Cardiac fibroblast (primary cell): ENCODE measurements at regions not wholly inside any gene's neighbourhood (a gene's known extent, or its start where the extent isn't known, plus 50 kb on each side); places are given as distances from the start of the nearest gene placed in this dataset.
"Not testable (repeated sequence)": the region's sequence is repeated elsewhere in the genome, so short reads cannot be mapped to it uniquely, and the experiment has no call there.

Experiments used
- DNase-seq, 2 donors: peaks; one replicate each; pipeline versions ENCODE4 v3.0.0 to v3.0.0-alpha.2; 2010; ENCODE audit warnings: low read depth in 2 of 2
- H3K4me3 ChIP-seq, 2 donors: replicated peaks in 1 of 2; 1 replicate in 1 of 2; 2 replicates in 1 of 2; pipeline ENCODE4 v1.5.1; 2011; ENCODE audit warnings: low read depth in 2 of 2, low read length in 2 of 2, mild to moderate bottlenecking in 2 of 2, moderate library complexity in 1 of 2
- CTCF ChIP-seq: IDR thresholded peaks from one replicate; pipeline ENCODE4 v1.5.1; 2011; ENCODE audit warnings: low read depth, mild to moderate bottlenecking, low read length, inconsistent platforms

- no peak overlapping the region for H3K4me3 ChIP-seq
- DNase-seq = no peak
- no peak for TF ChIP-seq CTCF
These were observed 430.7 kb downstream of the HS3ST3B1 start for GRCh38 chr17:14731591-14731990.

GRCh38 chr17:14730821-14731220 lies 429.9 kb downstream of the HS3ST3B1 start:
- TF ChIP-seq CTCF = no peak
- H3K4me3 ChIP-seq = no peak overlapping the region
- DNase-seq = no peak

GRCh38 chr17:14725729-14726128 lies 424.8 kb downstream of the HS3ST3B1 start:
- TF ChIP-seq CTCF = no peak
- DNase-seq = no peak
- no peak overlapping the region for H3K4me3 ChIP-seq

GRCh38 chr17:14724770-14725169 lies 423.9 kb downstream of the HS3ST3B1 start:
- no peak for TF ChIP-seq CTCF
- no peak overlapping the region for H3K4me3 ChIP-seq
- DNase-seq = no peak

DNA sequence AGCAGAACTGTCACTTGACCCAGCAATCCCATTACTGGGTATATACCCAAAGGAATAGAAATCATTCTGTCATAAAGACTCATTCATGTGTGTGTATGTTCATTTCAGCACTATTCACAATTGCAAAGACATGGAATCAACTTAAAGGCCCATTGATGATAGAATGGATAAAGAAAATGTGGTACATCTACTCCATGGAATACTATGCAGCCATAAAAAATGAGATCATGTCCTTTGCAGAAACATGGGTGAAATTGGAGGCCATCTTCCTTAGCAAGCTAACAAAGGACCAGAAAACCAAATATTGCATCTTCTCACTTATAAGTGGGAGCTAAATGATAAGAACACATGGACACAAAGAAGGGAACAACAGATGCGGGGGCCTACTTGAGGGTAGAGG lies 422.5 kb downstream of the HS3ST3B1 start:
- H3K4me3 ChIP-seq, DNase-seq: not testable (repeated sequence)

- no peak for DNase-seq
- no peak for TF ChIP-seq CTCF
- no peak overlapping the region for H3K4me3 ChIP-seq
These were observed 419.1 kb downstream of the HS3ST3B1 start for GRCh38 chr17:14719942-14720341.

GRCh38 chr17:14717859-14718258 lies 417.0 kb downstream of the HS3ST3B1 start:
- H3K4me3 ChIP-seq = no peak overlapping the region
- no peak for TF ChIP-seq CTCF
- no peak for DNase-seq

DNA sequence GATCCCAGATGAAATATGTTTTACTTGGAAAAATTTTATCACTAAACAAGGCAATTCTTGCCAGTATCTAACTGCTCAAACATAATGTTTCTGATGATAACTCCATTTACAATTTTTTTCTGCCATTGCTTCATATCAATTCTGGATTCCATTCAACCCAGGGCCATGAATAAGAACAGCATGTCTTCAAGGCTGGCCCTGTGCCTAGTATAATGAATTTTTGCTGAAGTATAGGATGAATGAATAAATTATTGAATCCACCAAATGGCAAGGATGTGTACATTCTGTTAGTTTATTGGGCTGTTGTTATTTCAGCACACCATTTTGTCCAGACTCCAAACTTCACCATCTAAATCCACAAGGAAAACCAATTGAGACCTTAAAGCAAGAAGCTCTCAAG lies 414.7 kb downstream of the HS3ST3B1 start:
- no peak for TF ChIP-seq CTCF
- DNase-seq = peak; percentile 40 to 43
- H3K4me3 ChIP-seq = no peak overlapping the region
